ENCODE measurements at regions not wholly inside any gene's neighbourhood (a gene's known extent, or its start where the extent isn't known, plus 50 kb on each side); places are given as distances from the start of the nearest gene placed in this dataset.

DNA sequence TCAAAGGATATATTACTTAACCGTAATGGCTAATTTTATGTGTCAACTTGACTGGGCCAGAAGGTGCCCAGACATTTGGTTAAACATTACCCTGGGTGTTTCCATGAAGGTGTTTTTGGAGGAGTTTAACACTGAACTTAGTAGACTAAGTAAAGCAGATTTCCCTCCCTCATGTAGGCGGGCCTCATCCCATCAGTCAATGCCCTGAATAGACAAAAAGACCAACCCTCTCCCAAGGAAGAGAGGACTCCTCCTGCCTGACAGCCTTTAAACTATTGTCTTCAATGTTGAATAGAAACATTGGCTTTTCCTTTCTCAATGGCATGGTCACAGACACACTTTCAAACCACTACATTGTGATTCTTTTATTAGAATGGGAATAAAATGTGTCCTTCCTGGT, 121.9 kb downstream of the SETD4 start:
- DNase-seq: no peak
- H3K36me3 ChIP-seq: no peaks in the 10 kb centered on the region
- H3K9me3 ChIP-seq (replicated peaks): no peaks in the 10 kb centered on the region
- intact Hi-C loops (cut with micrococcal nuclease): no loop called here
- no peak overlapping the region for H3K4me3 ChIP-seq
- TF ChIP-seq CTCF (IDR thresholded peaks at IDR 0.05; ENCODE audit: borderline replicate concordance): no peak
- H3K4me1 ChIP-seq: peaks cover 10% of the 10 kb centered on the region
- no peak overlapping the region for H3K27ac ChIP-seq (replicated peaks)
- H3K27me3 ChIP-seq (ENCODE audit: low read depth): peaks cover 9% of the 10 kb centered on the region

GRCh38 chr21:35933466-35933865, 126.9 kb downstream of the SETD4 start:
- Histone ChIP-seq H3K9me3 (replicated peaks) (no peaks in the 10 kb centered on the region), H3K4me3 (no peak overlapping the region), H3K27ac (replicated peaks) (peak overlapping the region; percentile 71), H3K36me3 (no peaks in the 10 kb centered on the region), H3K27me3 (ENCODE audit: low read depth) (no peaks in the 10 kb centered on the region), H3K4me1 (peaks cover 22% of the 10 kb centered on the region)
- DNase-seq: peak; percentile 43
- intact Hi-C loops (cut with micrococcal nuclease): no loop called here
- peak; percentile 19 for TF ChIP-seq CTCF (IDR thresholded peaks at IDR 0.05; ENCODE audit: borderline replicate concordance)

GRCh38 chr21:35932232-35932911, 128.0 kb downstream of the SETD4 start:
- peak overlapping the region; percentile 71 for H3K27ac ChIP-seq (replicated peaks)
- peak; percentile 53 for DNase-seq
- H3K4me3 ChIP-seq: peak overlapping the region; percentile 25
- H3K36me3 ChIP-seq: no peaks in the 10 kb centered on the region
- no peaks in the 10 kb centered on the region for H3K27me3 ChIP-seq (ENCODE audit: low read depth)
- H3K4me1 ChIP-seq: peaks cover 22% of the 10 kb centered on the region
- no peaks in the 10 kb centered on the region for H3K9me3 ChIP-seq (replicated peaks)
- intact Hi-C loops (cut with micrococcal nuclease): no loop called here
- no peak for TF ChIP-seq CTCF (IDR thresholded peaks at IDR 0.05; ENCODE audit: borderline replicate concordance)

GRCh38 chr21:35929901-35930300, 130.4 kb downstream of the SETD4 start:
- H3K4me3 ChIP-seq: no peak overlapping the region
- H3K36me3 ChIP-seq: no peaks in the 10 kb centered on the region
- TF ChIP-seq CTCF (IDR thresholded peaks at IDR 0.05; ENCODE audit: borderline replicate concordance): no peak
- H3K27ac ChIP-seq (replicated peaks): no peak overlapping the region
- DNase-seq: no peak
- H3K4me1 ChIP-seq: peaks cover 22% of the 10 kb centered on the region
- no peaks in the 10 kb centered on the region for H3K9me3 ChIP-seq (replicated peaks)
- intact Hi-C loops (cut with micrococcal nuclease): no loop called here
- H3K27me3 ChIP-seq (ENCODE audit: low read depth): no peaks in the 10 kb centered on the region

DNA sequence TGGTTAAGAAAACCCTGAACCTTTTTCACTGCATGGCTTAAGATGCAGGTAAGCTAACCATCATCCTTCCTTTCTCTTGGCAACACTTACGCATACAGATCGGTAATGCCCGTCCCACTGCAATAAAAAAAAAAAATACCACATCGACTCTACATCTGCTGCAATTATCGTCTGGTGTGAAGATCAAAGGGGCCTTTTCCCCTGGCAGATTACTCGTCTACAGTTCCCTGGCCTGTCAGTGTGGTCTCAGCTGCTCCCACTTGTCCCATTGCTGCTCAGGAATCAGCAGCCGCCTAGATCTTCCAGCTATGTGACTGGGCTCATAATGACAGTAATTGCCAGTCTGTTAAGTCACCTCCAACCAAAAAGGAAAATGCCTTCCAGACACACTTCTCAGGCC, 133.1 kb downstream of the SETD4 start:
- Histone ChIP-seq H3K27me3 (ENCODE audit: low read depth) (no peaks in the 10 kb centered on the region), H3K4me3 (no peak overlapping the region), H3K9me3 (replicated peaks) (no peaks in the 10 kb centered on the region), H3K36me3 (no peaks in the 10 kb centered on the region), H3K4me1 (peaks cover 8% of the 10 kb centered on the region), H3K27ac (replicated peaks) (no peak overlapping the region)
- TF ChIP-seq CTCF (IDR thresholded peaks at IDR 0.05; ENCODE audit: borderline replicate concordance): no peak
- no peak for DNase-seq
- intact Hi-C loops (cut with micrococcal nuclease): no loop called here

All from left ventricle myocardium inferior (tissue), 1 donor.